ENCODE measurements at regions not wholly inside any gene's neighbourhood (a gene's known extent, or its start where the extent isn't known, plus 50 kb on each side); places are given as distances from the start of the nearest gene placed in this dataset.

DNA sequence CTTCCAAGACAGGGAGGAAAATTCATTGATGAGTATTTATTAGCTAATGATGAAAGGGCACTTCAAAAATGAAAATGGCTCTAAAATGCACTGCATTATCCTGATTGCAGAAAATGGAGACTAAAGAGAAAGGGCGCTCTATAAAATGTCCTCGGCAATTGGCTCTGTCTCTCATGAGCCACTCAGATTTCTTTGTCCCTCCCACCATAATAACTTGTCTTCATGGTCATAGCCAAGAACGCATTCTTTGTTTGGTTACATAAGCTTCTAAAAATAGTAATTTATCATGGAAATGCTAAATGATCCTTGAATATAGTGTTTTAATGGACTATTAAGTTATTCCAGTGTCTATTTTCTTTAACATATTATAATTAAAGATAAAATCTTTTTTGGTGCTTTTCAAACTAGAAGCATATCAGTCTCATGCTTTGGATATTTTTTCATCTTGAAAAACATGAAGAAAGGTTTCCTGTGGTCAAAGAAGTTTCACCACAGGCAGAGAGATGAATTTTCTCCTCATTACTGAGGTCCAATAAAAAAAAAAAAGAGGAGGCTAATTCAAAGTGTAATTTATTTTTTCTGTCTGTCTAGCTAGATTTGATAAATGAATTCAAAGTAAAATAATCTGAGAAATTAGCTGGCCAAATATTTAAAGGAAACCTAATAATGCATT lies 238.1 kb upstream of the BLID start:
- Histone ChIP-seq H3K79me1 (ENCODE audit: low read depth, low read length) (no peaks in the 10 kb centered on the region), H4K91ac (replicated peaks; ENCODE audit: insufficient read length, low read length) (no peak overlapping the region), H2BK12ac (ENCODE audit: low read depth, low read length) (no peak overlapping the region), H2BK20ac (ENCODE audit: low read length) (no peak overlapping the region), H4K5ac (ENCODE audit: insufficient read length, low read depth, low read length) (no peak overlapping the region), H3K4me1 (replicated peaks in 1 of 4; ENCODE audit: control insufficient read depth in 3 of 4, insufficient read depth in 4 of 4, low read length in 3 of 4) (peaks cover 0 to 2% (median 0%) of the 10 kb centered on the region in 4 experiments; a peak in 1 of 7 replicates), H3K79me2 (ENCODE audit: control insufficient read depth in 1 of 2, insufficient read depth in 2 of 2, low read length in 2 of 2) (no peaks in the 10 kb centered on the region), H3K9ac (replicated peaks in 1 of 4; ENCODE audit: extremely low read depth in 1 of 4, low read depth in 3 of 4, low read length in 3 of 4) (no peak overlapping the region), H3K27me3 (replicated peaks in 1 of 4; ENCODE audit: control insufficient read depth in 3 of 4, extremely low read depth in 1 of 4, insufficient read depth in 3 of 4, low read length in 3 of 4) (no peaks in the 10 kb centered on the region), H3K56ac (replicated peaks; ENCODE audit: insufficient read length, low read depth, low read length) (no peak overlapping the region), H3K36me3 (ENCODE audit: control insufficient read depth in 2 of 4, insufficient read depth in 4 of 4, low read length in 3 of 4) (no peaks in the 10 kb centered on the region), H2AK5ac (ENCODE audit: low read depth, low read length) (no peak overlapping the region), H3K14ac (ENCODE audit: insufficient read length) (no peak overlapping the region), H3K18ac (ENCODE audit: extremely low read depth, low read length) (no peak overlapping the region), H4K8ac (ENCODE audit: extremely low read depth, insufficient read depth, low read length) (no peak overlapping the region), H4K20me1 (replicated peaks in 1 of 2; ENCODE audit: control insufficient read depth in 1 of 2, insufficient read depth in 2 of 2, low read length in 2 of 2) (no peaks in the 10 kb centered on the region), H3K27ac (ENCODE audit: low read depth, low read length) (no peak overlapping the region), H3K4me2 (ENCODE audit: insufficient read depth in 1 of 2, low read depth in 2 of 2, low read length in 2 of 2) (no peak overlapping the region), H2BK15ac (ENCODE audit: low read length) (no peak overlapping the region), H3K4me3 (ENCODE audit: extremely low read depth in 1 of 4, insufficient read depth in 2 of 4, low read depth in 3 of 4, low read length in 4 of 4) (no peak overlapping the region), H2AFZ (ENCODE audit: low read length) (no peak overlapping the region), H2BK120ac (replicated peaks; ENCODE audit: low read depth, low read length) (no peak overlapping the region), H3K23me2 (ENCODE audit: low read depth, low read length) (no peaks in the 10 kb centered on the region), H2BK5ac (ENCODE audit: low read depth, low read length) (no peak overlapping the region), H3K9me3 (ENCODE audit: insufficient read depth in 2 of 2, low read depth in 1 of 2, low read length in 1 of 2) (no peaks in the 10 kb centered on the region), H3K4ac (replicated peaks; ENCODE audit: insufficient read length, low read depth, low read length) (no peak overlapping the region), H3K23ac (ENCODE audit: insufficient read length) (no peak overlapping the region)
- TF ChIP-seq KDM1A (IDR thresholded peaks at IDR 0.05; ENCODE audit: borderline replicate concordance, low read length): no peak
- CTCF ChIA-PET (ENCODE audit: partially characterized antibody): interaction anchor here (0.8 kb wide), 1 partner anchor 8 kb away, joined by 3 read pairs; no protein-coding TSS in a partner anchor
- POLR2A ChIA-PET (ENCODE audit: partially characterized antibody): no interaction called here
- no peak for FAIRE-seq
- WGBS, 2 experiments (ENCODE audit: extremely low coverage in 1 of 2, insufficient coverage in 1 of 2, insufficient read length in 1 of 2, insufficient replicate concordance in 2 of 2, low coverage in 1 of 2, low lambda C conversion rate in 2 of 2, missing lambda C conversion rate in 1 of 2): 97% methylated on average over 3 of the region's 3 CpGs; no CpG with 5 or more reads in 1 of the 2 experiments
- no peak for DNase-seq (ENCODE audit: low read depth in 1 of 2, low spot score in 2 of 2)

All from H1 (cell line).